ENCODE measurements at regions not wholly inside any gene's neighbourhood (a gene's known extent, or its start where the extent isn't known, plus 50 kb on each side); places are given as distances from the start of the nearest gene placed in this dataset.

DNA sequence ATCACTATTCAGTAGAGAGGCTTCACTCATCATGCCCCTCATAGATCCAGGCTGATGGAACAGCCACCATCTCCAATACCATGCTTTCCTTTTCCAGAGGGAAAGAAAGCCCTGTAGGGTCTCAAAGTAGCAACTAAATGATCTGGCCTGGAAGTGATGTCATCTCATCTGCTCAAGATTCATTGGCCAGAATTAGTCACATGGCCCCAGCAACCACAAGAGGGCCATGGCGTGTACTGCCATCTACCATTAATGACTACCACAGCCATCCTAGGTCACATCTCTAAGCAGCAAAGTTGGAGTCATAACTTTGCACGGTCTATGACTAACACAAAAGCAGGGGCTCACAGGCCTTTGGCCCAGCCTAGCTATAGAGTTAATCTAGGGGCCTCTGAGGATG, 194.8 kb downstream of the KIT start:
- DNase-seq (ENCODE audit: extremely low read depth, insufficient read length), result no peak
- no peak overlapping the region for H3K4me3 ChIP-seq (replicated peaks; ENCODE audit: low read depth, low read length)
- H3K36me3 ChIP-seq (ENCODE audit: control insufficient read depth, insufficient read depth, low read length), result no peaks in the 10 kb centered on the region
- no peaks in the 10 kb centered on the region for H3K27me3 ChIP-seq (replicated peaks; ENCODE audit: control insufficient read depth, insufficient read depth, low read length)
- TF ChIP-seq, protein P1, sequence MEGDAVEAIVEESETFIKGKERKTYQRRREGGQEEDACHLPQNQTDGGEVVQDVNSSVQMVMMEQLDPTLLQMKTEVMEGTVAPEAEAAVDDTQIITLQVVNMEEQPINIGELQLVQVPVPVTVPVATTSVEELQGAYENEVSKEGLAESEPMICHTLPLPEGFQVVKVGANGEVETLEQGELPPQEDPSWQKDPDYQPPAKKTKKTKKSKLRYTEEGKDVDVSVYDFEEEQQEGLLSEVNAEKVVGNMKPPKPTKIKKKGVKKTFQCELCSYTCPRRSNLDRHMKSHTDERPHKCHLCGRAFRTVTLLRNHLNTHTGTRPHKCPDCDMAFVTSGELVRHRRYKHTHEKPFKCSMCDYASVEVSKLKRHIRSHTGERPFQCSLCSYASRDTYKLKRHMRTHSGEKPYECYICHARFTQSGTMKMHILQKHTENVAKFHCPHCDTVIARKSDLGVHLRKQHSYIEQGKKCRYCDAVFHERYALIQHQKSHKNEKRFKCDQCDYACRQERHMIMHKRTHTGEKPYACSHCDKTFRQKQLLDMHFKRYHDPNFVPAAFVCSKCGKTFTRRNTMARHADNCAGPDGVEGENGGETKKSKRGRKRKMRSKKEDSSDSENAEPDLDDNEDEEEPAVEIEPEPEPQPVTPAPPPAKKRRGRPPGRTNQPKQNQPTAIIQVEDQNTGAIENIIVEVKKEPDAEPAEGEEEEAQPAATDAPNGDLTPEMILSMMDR (IDR thresholded peaks at IDR 0.05; ENCODE audit: insufficient read depth, low read length, poor library complexity, severe bottlenecking), result no peak

DNA sequence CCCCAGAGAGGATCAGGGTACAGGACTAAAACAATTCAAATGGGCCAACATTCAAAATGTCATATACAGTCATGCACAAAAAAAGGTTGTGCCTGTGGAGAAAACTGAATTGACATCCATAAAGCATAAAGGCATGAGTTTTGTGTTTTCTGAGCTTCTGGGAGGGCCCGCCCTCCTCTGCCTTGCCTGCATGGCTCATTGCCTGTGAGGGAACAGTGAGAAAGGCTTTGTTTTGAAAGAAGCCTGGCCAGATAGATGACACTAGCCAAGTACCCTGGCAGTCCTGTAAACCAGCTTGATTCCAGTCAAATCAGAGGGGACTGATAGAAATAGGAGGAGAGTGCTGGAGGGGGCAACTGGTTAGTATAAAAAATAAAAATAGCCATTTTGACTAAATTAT, 194.3 kb downstream of the KIT start:
- no peak overlapping the region for H3K4me3 ChIP-seq (replicated peaks; ENCODE audit: low read depth, low read length)
- no peaks in the 10 kb centered on the region for H3K36me3 ChIP-seq (ENCODE audit: control insufficient read depth, insufficient read depth, low read length)
- TF ChIP-seq, protein P1 (IDR thresholded peaks at IDR 0.05; ENCODE audit: insufficient read depth, low read length, poor library complexity, severe bottlenecking), result no peak
- no peak for DNase-seq (ENCODE audit: extremely low read depth, insufficient read length)
- no peaks in the 10 kb centered on the region for H3K27me3 ChIP-seq (replicated peaks; ENCODE audit: control insufficient read depth, insufficient read depth, low read length)

DNA sequence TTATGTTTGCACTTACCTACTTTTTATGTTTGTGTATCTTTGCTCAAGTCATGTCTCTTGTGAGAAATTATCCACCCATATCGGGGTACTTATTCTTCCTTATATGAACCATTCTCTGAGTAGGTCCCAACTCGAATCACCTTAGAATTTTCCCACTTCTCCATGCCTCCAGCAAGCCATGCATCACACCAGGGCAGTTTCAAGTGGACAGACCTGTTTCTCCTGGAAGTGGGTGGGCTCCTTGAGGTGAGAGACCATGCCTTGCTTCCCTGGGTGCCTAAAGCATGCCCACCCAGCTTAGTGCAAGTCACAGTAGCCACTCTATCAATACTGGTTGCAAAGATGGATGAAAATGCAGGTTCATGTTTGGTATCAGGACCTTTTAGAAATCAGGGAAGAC, 187.2 kb downstream of the KIT start:
- no peak for DNase-seq (ENCODE audit: extremely low read depth, insufficient read length)
- Histone ChIP-seq H3K36me3 (ENCODE audit: control insufficient read depth, insufficient read depth, low read length) (no peaks in the 10 kb centered on the region), H3K27me3 (replicated peaks; ENCODE audit: control insufficient read depth, insufficient read depth, low read length) (no peaks in the 10 kb centered on the region; the same call in 1 of the 2 replicates), H3K4me3 (replicated peaks; ENCODE audit: low read depth, low read length) (no peak overlapping the region)
- TF ChIP-seq, protein P1 (IDR thresholded peaks at IDR 0.05; ENCODE audit: insufficient read depth, low read length, poor library complexity, severe bottlenecking), result no peak

DNA sequence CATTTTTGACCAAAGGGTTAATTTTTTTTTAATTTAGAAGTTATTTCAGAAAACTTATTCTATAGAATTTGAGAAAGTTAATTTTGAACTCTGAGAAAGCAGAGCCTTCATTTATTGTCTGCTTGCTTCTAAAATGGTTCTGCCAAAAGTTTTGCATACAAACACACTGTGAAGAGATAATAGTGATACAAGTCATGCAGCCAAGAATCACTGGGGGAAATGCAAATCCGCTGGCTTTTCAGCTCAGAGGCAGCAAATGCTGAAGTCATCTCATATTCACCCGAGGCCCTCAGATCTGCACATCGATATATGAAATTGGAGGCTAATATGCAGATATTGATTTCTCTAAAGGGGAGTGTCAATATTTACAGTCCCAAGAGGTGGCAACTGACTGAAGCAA, 186.2 kb downstream of the KIT start:
- no peak for DNase-seq (ENCODE audit: extremely low read depth, insufficient read length)
- Histone ChIP-seq H3K27me3 (replicated peaks; ENCODE audit: control insufficient read depth, insufficient read depth, low read length) (no peaks in the 10 kb centered on the region; the same call in 1 of the 2 replicates), H3K36me3 (ENCODE audit: control insufficient read depth, insufficient read depth, low read length) (no peaks in the 10 kb centered on the region), H3K4me3 (replicated peaks; ENCODE audit: low read depth, low read length) (no peak overlapping the region)
- TF ChIP-seq, protein P1 (IDR thresholded peaks at IDR 0.05; ENCODE audit: insufficient read depth, low read length, poor library complexity, severe bottlenecking), result no peak

DNA sequence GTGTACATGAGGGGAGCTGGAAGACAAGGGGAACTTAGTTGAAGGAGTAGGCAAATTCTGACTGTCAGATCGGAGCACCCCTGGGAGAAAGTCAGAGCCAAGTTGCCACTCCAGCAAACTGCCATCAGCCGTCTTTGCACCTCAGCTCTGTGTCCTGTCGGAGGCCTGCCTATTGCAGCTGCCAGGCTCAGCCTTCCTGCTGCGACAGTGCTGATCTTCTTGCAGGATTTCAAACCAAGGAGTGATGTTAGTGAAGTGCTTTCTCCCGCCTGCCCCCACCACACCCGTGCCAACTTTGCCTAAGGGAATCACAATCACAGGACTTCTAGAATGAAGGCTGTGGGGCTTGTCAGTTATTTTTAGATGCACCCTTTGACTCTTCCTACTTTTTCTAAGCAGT, 185.3 kb downstream of the KIT start:
- H3K27me3 ChIP-seq (replicated peaks; ENCODE audit: control insufficient read depth, insufficient read depth, low read length), result no peaks in the 10 kb centered on the region; the same call in 1 of the 2 replicates
- DNase-seq (ENCODE audit: extremely low read depth, insufficient read length), result no peak
- no peak overlapping the region for H3K4me3 ChIP-seq (replicated peaks; ENCODE audit: low read depth, low read length)
- no peaks in the 10 kb centered on the region for H3K36me3 ChIP-seq (ENCODE audit: control insufficient read depth, insufficient read depth, low read length)
- TF ChIP-seq, protein P1 (IDR thresholded peaks at IDR 0.05; ENCODE audit: insufficient read depth, low read length, poor library complexity, severe bottlenecking), result no peak

DNA sequence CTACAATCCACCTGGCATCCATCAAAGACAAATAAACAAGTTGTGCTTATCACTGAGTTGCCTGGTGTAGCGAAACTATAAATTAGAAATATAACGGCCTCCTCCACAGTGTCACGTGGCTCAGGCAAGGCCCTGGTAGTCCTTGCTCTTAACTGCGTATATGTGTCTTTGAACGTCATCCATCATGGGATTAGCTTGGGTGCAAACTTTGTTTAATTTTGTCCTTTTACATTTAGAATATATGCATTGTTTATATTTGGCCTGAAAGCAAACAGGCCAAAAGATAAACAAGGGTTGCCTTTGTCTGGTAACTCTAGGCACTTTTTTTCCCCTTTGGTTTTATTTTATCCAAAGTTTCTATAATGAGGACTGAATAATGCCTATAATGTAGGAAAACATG, 184.9 kb downstream of the KIT start:
- H3K4me3 ChIP-seq (replicated peaks; ENCODE audit: low read depth, low read length), result no peak overlapping the region
- DNase-seq (ENCODE audit: extremely low read depth, insufficient read length), result no peak
- H3K27me3 ChIP-seq (replicated peaks; ENCODE audit: control insufficient read depth, insufficient read depth, low read length), result no peaks in the 10 kb centered on the region; the same call in 1 of the 2 replicates
- H3K36me3 ChIP-seq (ENCODE audit: control insufficient read depth, insufficient read depth, low read length), result no peaks in the 10 kb centered on the region
- TF ChIP-seq, protein P1 (IDR thresholded peaks at IDR 0.05; ENCODE audit: insufficient read depth, low read length, poor library complexity, severe bottlenecking), result no peak

All from GM06990 (cell line).